Dendritic cell treated with granulocyte-macrophage colony-stimulating factor and Interleukin-4, amounts not matched to agents 40 ng/mL and 50 ng/mL, for 4 days (primary cell): ENCODE measurements at regions not wholly inside any gene's neighbourhood (a gene's known extent, or its start where the extent isn't known, plus 50 kb on each side); places are given as distances from the start of the nearest gene placed in this dataset.
A peak's percentile ranks its signal among the peaks of the same experiment; 100 is the strongest.

ENCODE experiments used
- H3K27ac Mint-ChIP-seq: one replicate; pipeline ENCODE4 v1.8.0; 2022; ENCODE audit warnings: mild to moderate bottlenecking, mixed read lengths
- H3K27me3 Mint-ChIP-seq: one replicate; pipeline ENCODE4 v1.8.0; 2022; ENCODE audit warnings: mild to moderate bottlenecking, mixed read lengths
- H3K36me3 Mint-ChIP-seq: one replicate; pipeline ENCODE4 v1.8.0; 2022; ENCODE audit warnings: low read depth, mixed read lengths
- H3K4me1 Mint-ChIP-seq: one replicate; pipeline ENCODE4 v1.8.0; 2022; ENCODE audit warnings: low read depth, mixed read lengths
- H3K4me3 Mint-ChIP-seq: one replicate; pipeline ENCODE4 v1.8.0; 2022; ENCODE audit warnings: mild to moderate bottlenecking, moderate library complexity, mixed read lengths
- H3K9me3 Mint-ChIP-seq: one replicate; pipeline ENCODE4 v1.8.0; 2022; ENCODE audit warnings: mixed read lengths
- intact Hi-C: fragments of 100-400 bp; cut with micrococcal nuclease; formaldehyde crosslinking; loops from one replicate; pipeline ENCODE4 v1.15.0; 2022

DNA sequence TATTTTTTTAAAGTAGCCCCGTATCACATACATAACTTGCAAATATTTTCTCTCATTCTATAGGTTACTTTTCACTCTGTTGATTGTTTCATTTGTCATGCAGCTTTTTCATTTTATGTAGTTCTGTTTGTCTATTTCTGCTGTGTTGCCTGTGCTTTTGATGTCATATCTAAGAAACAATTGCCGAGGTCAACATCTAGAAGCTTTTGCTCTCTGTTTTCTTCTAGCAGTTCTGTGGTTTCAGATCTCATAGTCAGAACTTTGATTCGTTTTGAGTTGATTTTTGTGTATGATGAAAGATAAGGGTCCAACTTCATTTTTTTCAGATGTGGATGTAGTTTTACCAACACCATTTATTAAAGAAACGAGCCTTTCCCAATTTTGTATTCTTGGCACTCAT, 79.5 kb downstream of the CD200 start:
- Mint-ChIP-seq H3K4me3 (no peak overlapping the region), H3K27ac (no peak overlapping the region), H3K4me1 (peaks cover 21% of the 10 kb centered on the region), H3K9me3 (no peaks in the 10 kb centered on the region), H3K36me3 (no peaks in the 10 kb centered on the region), H3K27me3 (no peaks in the 10 kb centered on the region)
- intact Hi-C loops: no loop called here

DNA sequence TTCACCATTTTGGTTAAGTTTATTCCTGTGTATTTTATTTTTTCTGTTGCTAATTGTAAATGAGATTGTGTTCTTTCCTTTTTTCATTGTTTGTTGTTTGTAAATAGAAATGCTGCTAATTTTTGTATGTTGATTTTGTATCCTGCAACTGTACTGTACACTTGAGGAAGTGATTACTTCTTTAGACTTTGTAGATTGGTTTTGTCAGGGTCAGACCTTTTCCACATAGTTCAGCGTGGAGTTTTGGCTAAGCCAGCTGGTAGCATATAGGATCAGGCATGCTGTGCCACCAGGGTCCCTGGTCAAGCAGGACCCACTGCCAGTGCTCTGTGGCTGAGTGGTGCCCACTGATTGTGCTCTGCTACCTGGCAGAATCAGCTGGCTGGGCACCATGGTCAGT, 80.1 kb downstream of the CD200 start:
- Mint-ChIP-seq H3K27ac (peak overlapping the region; percentile 65), H3K9me3 (no peaks in the 10 kb centered on the region), H3K36me3 (no peaks in the 10 kb centered on the region), H3K4me3 (no peak overlapping the region), H3K27me3 (no peaks in the 10 kb centered on the region), H3K4me1 (peaks cover 21% of the 10 kb centered on the region)
- intact Hi-C loops: no loop called here

DNA sequence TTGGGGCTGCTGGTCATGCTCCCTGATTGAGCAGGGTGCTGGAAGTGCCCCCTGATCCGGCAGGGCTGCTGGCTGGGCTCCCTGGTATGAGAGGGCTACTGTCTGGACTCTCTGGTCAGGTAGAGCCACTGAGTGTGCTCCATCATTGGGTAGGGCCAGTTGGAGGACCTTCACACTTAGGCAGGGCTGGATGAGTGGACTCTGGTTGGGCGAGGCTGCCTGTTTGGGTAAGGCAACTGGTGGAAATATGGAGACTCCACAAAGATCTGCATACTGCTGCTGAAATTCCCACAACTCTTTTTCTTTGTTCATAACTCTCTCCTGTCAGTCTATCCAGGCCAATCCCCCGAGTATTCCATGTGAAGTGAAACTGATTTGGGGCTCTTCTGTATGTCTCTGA, 80.8 kb downstream of the CD200 start:
- Mint-ChIP-seq H3K27ac (peak overlapping the region; percentile 65), H3K36me3 (no peaks in the 10 kb centered on the region)
- intact Hi-C loops: no loop called here

More for the DNA sequence above, 80.8 kb downstream of the CD200 start:
- Mint-ChIP-seq H3K27me3 (no peaks in the 10 kb centered on the region), H3K9me3 (no peaks in the 10 kb centered on the region), H3K4me3 (no peak overlapping the region), H3K4me1 (peaks cover 21% of the 10 kb centered on the region)
